ENCODE measurements at regions not wholly inside any gene's neighbourhood (a gene's known extent, or its start where the extent isn't known, plus 50 kb on each side); places are given as distances from the start of the nearest gene placed in this dataset.

DNA sequence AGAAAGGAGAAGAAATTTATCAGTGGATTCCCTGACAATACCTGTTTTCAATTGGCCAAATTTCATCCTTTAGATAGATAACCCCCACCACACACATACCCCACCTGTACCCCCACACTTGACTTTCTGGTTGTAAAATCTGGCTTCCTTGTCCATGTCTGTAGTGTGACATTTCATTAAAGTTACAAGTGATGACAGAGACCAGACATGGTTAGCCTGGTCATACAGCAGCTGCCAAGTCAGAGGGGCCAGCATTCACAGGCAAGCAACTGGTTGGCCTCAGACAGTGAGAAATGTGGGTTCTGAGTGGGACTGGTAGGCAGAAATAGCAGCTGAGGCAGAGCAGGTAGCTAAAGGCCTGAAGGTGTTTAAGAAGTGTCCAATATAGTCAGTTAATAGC lies 238.6 kb upstream of the SOX14 start:
- no peak for DNase-seq (ENCODE audit: low spot score in 2 of 2)
- Histone ChIP-seq H3K36me3 (no peaks in the 10 kb centered on the region), H3K9me3 (no peaks in the 10 kb centered on the region), H3K27me3 (no peaks in the 10 kb centered on the region), H3K4me3 (no peak overlapping the region), H3K27ac (no peak overlapping the region), H3K4me1 (no peaks in the 10 kb centered on the region)
- intact Hi-C loops (cut with DNase I; ENCODE audit: low total_unique reads), result no loop called here
- TF ChIP-seq CTCF (IDR thresholded peaks at IDR 0.05) (no peak), POLR2A (IDR thresholded peaks at IDR 0.05) (no peak), POLR2AphosphoS5 (IDR thresholded peaks at IDR 0.05) (no peak)

DNA sequence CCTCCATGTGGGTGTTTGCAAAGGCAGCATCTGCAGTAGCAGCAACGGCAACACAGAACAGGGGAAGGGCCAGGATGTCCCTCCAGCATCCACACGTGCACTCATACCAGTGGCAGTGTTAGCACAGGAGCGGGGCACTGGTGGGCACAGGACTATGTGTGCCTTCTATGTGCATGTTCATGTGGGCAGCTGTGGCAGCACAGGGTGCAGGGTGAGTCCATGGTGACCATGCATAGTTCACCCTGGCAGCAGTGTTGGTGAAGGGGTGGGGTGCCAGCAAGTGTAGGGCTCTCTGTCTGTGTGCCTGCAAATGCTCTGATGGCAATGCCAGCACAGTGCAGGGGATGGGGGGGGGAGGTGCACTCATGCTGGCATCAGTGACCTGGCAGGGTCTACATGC lies 222.1 kb upstream of the SOX14 start:
- H3K27me3 ChIP-seq, result no peaks in the 10 kb centered on the region
- intact Hi-C loops (cut with DNase I; ENCODE audit: low total_unique reads), result no loop called here
- no peak for DNase-seq (ENCODE audit: low spot score in 2 of 2)
- no peak overlapping the region for H3K27ac ChIP-seq
- H3K9me3 ChIP-seq, result peaks cover 3 to 9% of the 10 kb centered on the region in 2 donors
- H3K4me3 ChIP-seq, result no peak overlapping the region
- TF ChIP-seq POLR2A (IDR thresholded peaks at IDR 0.05) (no peak), POLR2AphosphoS5 (IDR thresholded peaks at IDR 0.05) (no peak), CTCF (IDR thresholded peaks at IDR 0.05) (no peak)
- H3K36me3 ChIP-seq, result no peaks in the 10 kb centered on the region
- H3K4me1 ChIP-seq, result no peaks in the 10 kb centered on the region

DNA sequence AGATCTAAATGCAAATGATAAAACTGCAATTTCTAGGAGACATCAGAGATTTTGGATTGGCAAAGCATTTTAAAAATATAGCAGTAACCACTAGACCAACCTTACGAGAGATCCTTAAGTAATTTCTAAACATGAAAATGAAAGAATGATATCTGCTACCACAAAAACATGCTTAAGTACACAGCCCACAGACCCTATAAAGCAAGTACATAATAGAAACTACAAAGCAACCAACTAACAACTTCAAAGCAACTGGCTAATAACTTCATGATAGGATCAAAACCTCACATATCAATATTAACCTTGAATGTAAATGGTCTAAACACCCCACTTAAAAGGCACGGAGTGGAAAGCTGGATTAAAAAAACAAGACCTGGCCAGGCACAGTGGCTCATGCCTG lies 209.9 kb upstream of the SOX14 start:
- Histone ChIP-seq H3K4me1 (no peaks in the 10 kb centered on the region), H3K4me3 (no peak overlapping the region), H3K27ac (no peak overlapping the region), H3K27me3 (no peaks in the 10 kb centered on the region), H3K9me3 (no peaks in the 10 kb centered on the region), H3K36me3 (peaks cover 3% of the 10 kb centered on the region)
- TF ChIP-seq POLR2A (IDR thresholded peaks at IDR 0.05), result no peak
- TF ChIP-seq CTCF (IDR thresholded peaks at IDR 0.05), result no peak
- no peak for TF ChIP-seq POLR2AphosphoS5 (IDR thresholded peaks at IDR 0.05)
- DNase-seq (ENCODE audit: low spot score in 2 of 2), result no peak
- intact Hi-C loops (cut with DNase I; ENCODE audit: low total_unique reads), result no loop called here

GRCh38 chr3:137568880-137569279 lies 195.2 kb upstream of the SOX14 start:
- Histone ChIP-seq H3K36me3 (no peaks in the 10 kb centered on the region), H3K4me1 (no peaks in the 10 kb centered on the region), H3K27me3 (no peaks in the 10 kb centered on the region), H3K9me3 (peaks cover 0 to 8% of the 10 kb centered on the region in 2 donors), H3K4me3 (no peak overlapping the region), H3K27ac (no peak overlapping the region)
- intact Hi-C loops (cut with DNase I; ENCODE audit: low total_unique reads), result no loop called here
- no peak for TF ChIP-seq POLR2AphosphoS5 (IDR thresholded peaks at IDR 0.05)
- no peak for TF ChIP-seq CTCF (IDR thresholded peaks at IDR 0.05)
- TF ChIP-seq POLR2A (IDR thresholded peaks at IDR 0.05), result no peak
- DNase-seq (ENCODE audit: low spot score in 2 of 2), result no peak

- H3K27me3 ChIP-seq, result no peaks in the 10 kb centered on the region
- no peaks in the 10 kb centered on the region for H3K36me3 ChIP-seq
- H3K9me3 ChIP-seq, result peaks cover 0 to 3% of the 10 kb centered on the region in 2 donors
- intact Hi-C loops (cut with DNase I; ENCODE audit: low total_unique reads), result no loop called here
- H3K4me1 ChIP-seq, result no peaks in the 10 kb centered on the region
- H3K27ac ChIP-seq, result no peak overlapping the region
- TF ChIP-seq POLR2AphosphoS5 (IDR thresholded peaks at IDR 0.05) (no peak), POLR2A (IDR thresholded peaks at IDR 0.05) (no peak), CTCF (IDR thresholded peaks at IDR 0.05) (no peak)
- no peak for DNase-seq (ENCODE audit: low spot score in 2 of 2)
- H3K4me3 ChIP-seq, result no peak overlapping the region
Observed at GRCh38 chr3:137572931-137573330, 191.2 kb upstream of the SOX14 start.
